ENCODE measurements at regions not wholly inside any gene's neighbourhood (a gene's known extent, or its start where the extent isn't known, plus 50 kb on each side); places are given as distances from the start of the nearest gene placed in this dataset.

- Mint-ChIP-seq H3K27me3 (ENCODE audit: low read depth, poor library complexity) (peaks cover 31% of the 10 kb centered on the region), H3K4me3 (no peak overlapping the region), H3K27ac (no peak overlapping the region), H3K9me3 (no peaks in the 10 kb centered on the region), H3K36me3 (ENCODE audit: low read depth) (no peaks in the 10 kb centered on the region), H3K4me1 (peaks cover 8% of the 10 kb centered on the region)
- TF ChIP-seq CTCF (IDR thresholded peaks at IDR 0.05): no peak
- no peak for DNase-seq
Measured at GRCh38 chr14:97361958-97362357, 564.8 kb downstream of the VRK1 start.

GRCh38 chr14:97366400-97366799 lies 569.2 kb downstream of the VRK1 start:
- Mint-ChIP-seq H3K36me3 (ENCODE audit: low read depth) (no peaks in the 10 kb centered on the region), H3K4me1 (peaks cover 30% of the 10 kb centered on the region), H3K27ac (peak overlapping the region; percentile 83), H3K9me3 (peaks cover 4% of the 10 kb centered on the region), H3K27me3 (ENCODE audit: low read depth, poor library complexity) (peaks cover 23% of the 10 kb centered on the region), H3K4me3 (no peak overlapping the region)
- DNase-seq: no peak
- no peak for TF ChIP-seq CTCF (IDR thresholded peaks at IDR 0.05)

GRCh38 chr14:97367278-97367677 lies 570.1 kb downstream of the VRK1 start:
- H3K4me1 Mint-ChIP-seq: peaks cover 34% of the 10 kb centered on the region
- H3K36me3 Mint-ChIP-seq (ENCODE audit: low read depth): no peaks in the 10 kb centered on the region
- H3K27me3 Mint-ChIP-seq (ENCODE audit: low read depth, poor library complexity): peaks cover 23% of the 10 kb centered on the region
- H3K27ac Mint-ChIP-seq: no peak overlapping the region
- no peak for TF ChIP-seq CTCF (IDR thresholded peaks at IDR 0.05)
- DNase-seq: no peak
- H3K9me3 Mint-ChIP-seq: peaks cover 4% of the 10 kb centered on the region
- H3K4me3 Mint-ChIP-seq: no peak overlapping the region

GRCh38 chr14:97368049-97368448 lies 570.9 kb downstream of the VRK1 start:
- no peak overlapping the region for H3K27ac Mint-ChIP-seq
- no peak overlapping the region for H3K4me3 Mint-ChIP-seq
- peaks cover 28% of the 10 kb centered on the region for H3K27me3 Mint-ChIP-seq (ENCODE audit: low read depth, poor library complexity)
- H3K9me3 Mint-ChIP-seq: peaks cover 4% of the 10 kb centered on the region
- DNase-seq: no peak
- H3K4me1 Mint-ChIP-seq: peaks cover 34% of the 10 kb centered on the region
- no peak for TF ChIP-seq CTCF (IDR thresholded peaks at IDR 0.05)
- H3K36me3 Mint-ChIP-seq (ENCODE audit: low read depth): no peaks in the 10 kb centered on the region

- no peak overlapping the region for H3K4me3 Mint-ChIP-seq
- H3K9me3 Mint-ChIP-seq: peaks cover 4% of the 10 kb centered on the region
- H3K27me3 Mint-ChIP-seq (ENCODE audit: low read depth, poor library complexity): peaks cover 29% of the 10 kb centered on the region
- H3K27ac Mint-ChIP-seq: no peak overlapping the region
- no peaks in the 10 kb centered on the region for H3K36me3 Mint-ChIP-seq (ENCODE audit: low read depth)
- H3K4me1 Mint-ChIP-seq: peaks cover 39% of the 10 kb centered on the region
- no peak for TF ChIP-seq CTCF (IDR thresholded peaks at IDR 0.05)
- no peak for DNase-seq
Measured at GRCh38 chr14:97368900-97369564, 571.9 kb downstream of the VRK1 start.

- H3K27ac Mint-ChIP-seq: no peak overlapping the region
- DNase-seq: no peak
- no peak for TF ChIP-seq CTCF (IDR thresholded peaks at IDR 0.05)
- H3K9me3 Mint-ChIP-seq: peaks cover 4% of the 10 kb centered on the region
- no peaks in the 10 kb centered on the region for H3K36me3 Mint-ChIP-seq (ENCODE audit: low read depth)
- peaks cover 29% of the 10 kb centered on the region for H3K27me3 Mint-ChIP-seq (ENCODE audit: low read depth, poor library complexity)
- peaks cover 40% of the 10 kb centered on the region for H3K4me1 Mint-ChIP-seq
- H3K4me3 Mint-ChIP-seq: no peak overlapping the region
Measured at GRCh38 chr14:97369901-97370300, 572.7 kb downstream of the VRK1 start.

Measured in nephron progenitor cell (in vitro differentiated cells).